Activated CD4-positive, alpha-beta T cell treated with anti-CD3 and anti-CD28 coated beads, Interleukin-10, Interleukin-2, amounts not matched to agents 100 ng/mL and 50 ng/mL, durations not matched to agents 16 hours and 8 hours (primary cell): ENCODE measurements at regions not wholly inside any gene's neighbourhood (a gene's known extent, or its start where the extent isn't known, plus 50 kb on each side); places are given as distances from the start of the nearest gene placed in this dataset.
"Not testable (repeated sequence)": the region's sequence is repeated elsewhere in the genome, so short reads cannot be mapped to it uniquely, and the experiment has no call there.

Experiments
- DNase-seq: peaks from one replicate; pipeline ENCODE4 v3.0.0-alpha.2; 2020

DNA sequence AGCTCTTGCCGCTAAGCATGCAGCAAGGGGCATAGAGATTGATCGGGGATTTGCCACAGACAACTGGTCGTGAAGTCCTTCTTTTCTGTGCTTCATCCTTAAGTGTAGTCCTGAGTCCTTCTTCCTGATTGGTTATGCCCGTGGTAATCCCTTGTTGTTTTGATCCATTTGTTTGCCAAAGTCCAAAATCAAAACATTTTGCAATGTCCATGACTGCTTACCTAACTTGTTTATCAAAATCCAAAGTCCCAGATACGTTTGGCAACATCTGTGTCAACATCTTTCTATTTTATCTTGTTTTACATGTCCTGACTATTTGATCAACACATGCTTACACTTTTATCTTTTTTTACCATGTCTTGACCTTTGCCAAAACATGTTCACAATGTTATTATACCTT is 229.0 kb upstream of the ZNF804A start:
- DNase-seq = no peak

DNA sequence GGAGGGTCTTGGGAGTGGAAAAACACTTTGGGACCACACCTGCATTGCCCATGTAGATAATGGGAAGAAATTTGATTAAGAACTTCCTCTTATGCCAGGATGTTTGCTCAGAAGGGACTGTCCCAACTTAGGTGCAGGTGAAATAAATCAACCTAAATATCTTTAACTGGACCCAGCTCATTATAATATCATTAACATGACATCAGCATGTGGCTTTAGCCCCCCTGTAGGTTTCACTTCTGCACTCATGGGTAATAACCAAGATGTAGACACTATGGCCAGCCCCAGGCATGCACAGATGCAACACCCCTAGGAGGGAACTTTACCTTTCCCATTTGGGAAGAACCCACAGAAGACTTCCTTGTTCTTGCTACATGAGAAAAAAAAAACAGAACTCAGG is 227.4 kb upstream of the ZNF804A start:
- no peak for DNase-seq

DNA sequence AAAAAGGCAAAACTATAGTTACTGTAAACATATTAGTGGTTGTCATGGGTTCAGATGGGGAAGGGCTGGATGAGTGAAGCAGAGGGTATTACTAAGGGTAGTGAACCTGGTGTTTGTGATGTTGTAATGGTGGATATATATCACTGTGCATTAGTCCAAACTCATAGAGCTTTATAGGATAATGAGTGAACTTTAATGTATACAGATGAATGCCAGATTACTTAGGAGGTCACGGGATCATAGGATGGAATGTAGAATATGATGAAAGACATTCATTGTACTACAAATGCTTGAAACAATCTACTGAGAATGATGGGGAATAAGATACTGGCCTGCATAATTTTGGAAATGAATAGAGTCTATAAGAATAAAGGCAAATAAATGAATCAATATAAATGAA is 226.7 kb upstream of the ZNF804A start:
- DNase-seq = no peak

DNA sequence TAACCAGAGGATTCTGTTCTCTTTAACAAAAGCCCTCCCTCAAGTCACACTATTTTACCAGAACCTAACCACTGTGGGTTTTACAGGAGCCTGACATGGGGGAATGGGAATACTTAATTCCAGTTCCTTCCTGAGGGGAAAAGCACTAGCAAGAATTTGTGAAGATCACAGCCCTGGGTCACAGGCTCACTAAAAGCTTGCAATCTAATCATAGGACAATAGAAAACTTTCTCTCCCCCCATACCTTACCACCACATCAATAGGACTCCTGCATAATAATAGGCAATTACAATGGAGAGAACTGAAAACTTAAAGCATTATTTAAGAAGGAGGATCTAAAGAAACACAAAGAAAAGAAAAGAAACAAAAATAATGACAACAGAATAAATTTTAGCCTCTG is 225.8 kb upstream of the ZNF804A start:
- no peak for DNase-seq

DNA sequence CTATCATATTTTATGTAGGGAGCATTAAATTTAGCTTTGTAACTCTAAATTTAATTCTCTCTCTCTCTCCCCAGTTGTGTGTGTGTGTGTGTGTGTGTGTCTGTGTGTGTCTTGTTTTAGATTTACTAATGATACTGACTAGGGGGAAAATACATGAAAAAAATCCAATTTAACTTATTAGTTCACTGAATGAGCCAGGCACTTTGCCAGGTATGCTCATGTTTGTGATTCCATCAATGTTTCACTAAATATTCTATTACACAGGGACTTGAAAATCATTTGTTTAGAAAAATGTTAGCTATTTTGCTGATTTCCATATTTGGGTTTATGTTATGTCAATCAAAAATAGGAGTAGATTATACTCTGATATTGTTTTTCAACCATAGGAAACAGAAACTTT is 203.7 kb upstream of the ZNF804A start:
- no peak for DNase-seq

DNA sequence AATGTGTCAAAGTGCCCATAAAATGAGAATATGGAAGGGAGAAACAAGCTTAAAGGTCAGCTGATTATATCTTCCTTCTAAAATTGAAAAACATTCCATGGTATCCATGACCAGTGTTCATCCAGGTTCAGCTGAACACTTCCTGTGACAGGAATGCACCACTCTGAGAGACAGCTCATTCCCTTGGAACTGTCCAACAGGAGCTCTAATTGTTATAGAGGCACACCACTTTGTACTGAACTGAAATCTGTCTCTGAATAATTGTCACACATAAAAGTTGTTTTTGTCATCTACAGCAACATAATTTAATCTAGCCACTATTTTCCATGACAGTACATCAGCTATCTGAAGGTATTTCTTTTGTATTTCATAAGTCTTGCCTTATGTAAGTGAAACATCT is 195.9 kb upstream of the ZNF804A start:
- DNase-seq = no peak

DNA sequence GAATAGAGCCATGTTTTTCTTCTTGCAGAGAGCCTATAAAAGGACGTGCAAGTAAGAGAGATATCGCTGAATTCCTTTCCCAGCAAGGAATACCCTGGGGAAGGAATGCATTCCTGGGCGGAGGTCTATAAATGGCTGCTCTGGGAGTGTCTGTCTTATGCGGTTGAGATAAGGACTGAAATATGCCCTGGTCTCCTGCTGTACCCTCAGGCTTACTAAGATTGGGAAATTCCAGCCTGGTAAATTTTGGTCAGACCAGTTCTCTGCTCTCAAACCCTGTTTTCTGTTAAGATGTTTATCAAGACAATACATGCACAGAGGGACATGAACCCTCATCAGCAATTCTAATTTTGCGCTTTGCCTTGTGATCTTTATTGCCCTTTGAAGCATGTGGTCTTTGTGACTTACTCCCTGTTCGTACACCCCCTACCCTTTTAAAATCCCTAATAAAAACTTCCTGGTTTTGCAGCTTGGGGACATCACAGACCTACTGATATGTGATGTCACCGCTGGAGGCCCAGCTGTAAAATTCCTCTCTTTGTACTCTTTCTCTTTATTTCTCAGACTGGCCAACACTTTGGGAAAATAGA is 191.2 kb upstream of the ZNF804A start:
- DNase-seq = not testable (repeated sequence)

DNA sequence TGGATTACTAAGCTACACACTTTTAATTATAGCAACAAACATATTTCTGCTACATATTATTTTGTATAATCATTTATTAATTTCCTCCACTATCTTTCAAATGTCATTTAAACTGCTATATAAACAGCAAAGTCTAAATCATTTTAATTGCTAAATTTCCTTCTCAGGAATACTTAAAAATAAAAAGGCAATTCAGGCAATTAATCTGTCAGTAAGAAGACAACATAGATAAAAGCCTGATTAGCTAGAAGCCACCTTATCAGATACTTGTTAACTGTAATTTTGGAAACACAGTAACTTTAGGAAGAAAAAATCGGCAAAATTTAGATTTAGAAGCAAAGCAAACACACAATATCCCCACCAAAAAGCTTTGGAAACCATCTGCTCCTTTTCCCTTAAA is 188.2 kb upstream of the ZNF804A start:
- no peak for DNase-seq

DNA sequence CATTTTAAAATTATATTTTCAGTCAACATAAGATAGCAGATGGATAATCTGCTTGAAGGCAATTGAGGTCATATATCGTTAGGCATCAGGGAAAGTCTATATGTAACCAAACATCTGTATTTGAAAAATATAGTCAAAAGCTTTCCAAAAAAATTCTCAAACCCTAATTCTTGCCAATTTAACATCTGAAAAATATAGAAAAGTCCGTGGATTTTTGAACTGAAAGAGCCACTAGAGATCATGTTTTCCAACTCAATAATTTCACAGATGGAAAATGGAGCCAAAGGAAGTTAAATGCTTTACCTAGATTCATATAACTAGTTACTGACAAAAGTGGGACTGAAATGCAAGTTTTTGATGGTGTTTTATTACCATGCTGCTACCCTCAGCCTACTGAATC is 185.1 kb upstream of the ZNF804A start:
- DNase-seq = no peak

DNA sequence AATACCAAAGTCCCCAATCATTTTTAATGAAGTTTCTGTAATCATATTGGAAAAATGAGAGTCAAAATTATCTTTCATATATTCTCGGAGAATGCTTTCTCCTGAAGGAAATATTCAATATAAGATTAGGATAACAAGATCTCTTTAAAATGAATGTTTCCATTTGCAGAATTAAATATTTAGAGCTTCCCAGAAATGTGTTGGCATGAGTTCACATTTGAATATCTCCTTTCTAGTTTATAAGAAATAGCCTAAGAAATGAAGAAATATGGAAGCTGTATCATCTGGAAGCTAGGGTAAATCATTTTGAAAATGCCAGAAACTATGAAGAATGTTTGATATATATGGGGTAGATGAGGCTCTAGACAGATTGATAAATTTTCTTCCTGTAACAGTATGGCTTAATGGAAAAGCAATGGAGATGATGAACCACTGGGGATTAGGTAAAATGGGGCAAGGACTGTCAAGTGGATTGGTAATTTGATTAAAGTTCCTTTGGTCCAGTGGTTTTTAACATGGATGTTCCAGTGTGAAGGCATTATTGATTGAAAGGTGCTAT is 184.6 kb upstream of the ZNF804A start:
- DNase-seq = no peak

DNA sequence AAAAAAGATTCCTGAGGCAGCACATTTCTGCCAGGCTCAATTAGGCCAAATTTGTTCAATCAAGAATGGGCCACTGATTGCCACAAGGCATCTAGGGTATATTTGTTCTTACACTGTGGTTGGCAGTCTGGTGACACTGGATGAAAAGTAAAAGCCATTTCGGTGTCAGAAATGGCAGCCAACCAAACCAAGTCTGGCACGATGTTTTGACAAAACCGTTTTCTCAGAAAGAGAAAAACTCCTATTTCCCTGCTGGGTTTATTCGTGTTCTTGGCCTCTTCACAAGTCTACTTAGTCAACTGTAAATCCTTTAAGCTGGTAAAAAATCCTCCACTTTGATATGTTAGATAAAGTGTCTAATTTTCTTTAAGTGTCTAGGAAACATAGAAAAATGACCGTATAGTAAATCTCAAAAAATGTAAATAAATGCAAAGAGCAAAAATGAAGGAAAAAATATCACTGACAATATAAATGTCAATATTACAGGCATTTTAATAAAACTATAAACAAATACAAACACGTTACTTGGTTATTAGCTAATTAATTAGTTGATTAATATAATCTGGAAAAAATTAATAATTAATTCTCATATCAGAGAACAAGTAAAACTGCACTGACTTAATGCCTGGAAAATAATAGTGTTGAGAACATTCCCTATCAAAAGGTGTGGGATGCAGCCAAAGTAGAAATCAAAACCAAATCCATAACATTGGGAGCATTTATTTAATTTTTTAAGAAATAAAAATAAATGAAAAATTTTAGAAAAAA is 182.0 kb upstream of the ZNF804A start:
- no peak for DNase-seq

DNA sequence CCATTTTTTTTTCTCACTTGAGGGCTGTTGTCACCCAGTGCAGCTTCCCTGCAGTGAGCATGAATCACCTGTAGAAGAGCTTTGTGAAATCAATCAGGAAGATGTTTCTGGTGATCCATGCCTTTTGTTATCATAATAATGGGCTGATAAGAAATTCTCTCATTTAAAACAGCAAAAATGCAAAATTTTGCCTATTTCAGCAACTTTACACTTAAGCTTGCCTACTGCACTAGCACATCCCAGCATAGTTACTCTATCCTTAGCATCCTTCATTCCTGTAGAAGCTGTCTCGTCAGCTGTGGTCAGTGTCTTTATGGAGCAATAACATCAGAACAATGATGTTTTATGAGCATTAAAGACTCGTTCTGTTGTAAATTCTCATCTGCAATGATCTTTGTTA is 178.6 kb upstream of the ZNF804A start:
- no peak for DNase-seq

DNA sequence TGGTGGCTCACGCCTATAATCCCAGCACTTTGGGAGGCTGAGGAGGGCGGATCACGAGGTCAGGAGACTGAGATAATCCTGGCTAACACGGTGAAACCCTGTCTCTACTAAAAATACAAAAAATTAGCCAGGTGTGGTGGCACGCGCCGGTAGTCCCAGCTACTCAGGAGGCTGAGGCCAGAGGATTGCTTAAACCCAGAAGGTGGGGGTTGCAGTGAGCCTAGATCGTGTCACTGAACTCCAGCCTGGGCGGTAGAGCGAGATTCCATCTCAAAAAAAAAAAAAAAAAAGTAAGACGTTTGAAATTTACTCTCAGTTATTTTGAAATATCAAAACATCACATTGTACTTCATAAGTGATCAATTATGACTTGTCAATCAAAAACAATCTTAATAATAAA is 176.9 kb upstream of the ZNF804A start:
- not testable (repeated sequence) for DNase-seq

DNA sequence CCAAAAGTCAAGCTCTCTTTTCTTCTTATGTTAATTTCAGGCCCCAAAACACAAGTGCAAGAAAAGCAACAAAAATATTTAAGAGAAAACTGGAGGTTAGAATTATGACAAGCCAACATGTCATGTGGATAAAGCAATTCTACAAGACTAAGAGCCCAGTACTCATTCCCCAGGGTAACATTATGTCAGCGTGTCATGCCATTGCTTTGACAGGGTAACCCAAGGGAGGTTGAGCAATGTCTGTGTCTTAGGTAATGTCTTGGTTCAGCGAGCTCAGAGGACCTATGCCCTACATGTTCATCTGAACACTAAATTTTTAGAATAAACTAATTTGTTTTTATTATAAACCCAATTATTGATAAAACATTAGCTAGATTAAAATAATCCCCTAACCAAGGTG is 173.2 kb upstream of the ZNF804A start:
- no peak for DNase-seq

DNA sequence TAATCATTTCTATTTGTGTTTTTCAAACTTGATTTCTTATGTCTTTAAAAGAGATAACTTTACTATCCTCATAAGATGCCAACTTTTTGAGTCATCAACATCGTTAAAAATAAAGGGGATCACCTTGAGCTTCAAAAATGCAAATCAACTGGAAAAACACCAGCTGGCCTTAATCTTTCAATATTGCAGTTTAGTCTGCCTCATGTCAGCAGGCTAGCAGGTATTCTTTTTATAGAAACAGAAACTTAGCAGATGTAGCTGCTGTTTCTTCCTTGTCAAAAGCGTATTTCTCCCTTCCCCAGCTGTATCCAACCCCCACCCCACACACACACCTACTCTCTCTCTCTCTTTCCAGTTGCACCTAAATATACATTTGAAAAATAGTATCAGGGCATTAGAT is 154.1 kb upstream of the ZNF804A start:
- no peak for DNase-seq

DNA sequence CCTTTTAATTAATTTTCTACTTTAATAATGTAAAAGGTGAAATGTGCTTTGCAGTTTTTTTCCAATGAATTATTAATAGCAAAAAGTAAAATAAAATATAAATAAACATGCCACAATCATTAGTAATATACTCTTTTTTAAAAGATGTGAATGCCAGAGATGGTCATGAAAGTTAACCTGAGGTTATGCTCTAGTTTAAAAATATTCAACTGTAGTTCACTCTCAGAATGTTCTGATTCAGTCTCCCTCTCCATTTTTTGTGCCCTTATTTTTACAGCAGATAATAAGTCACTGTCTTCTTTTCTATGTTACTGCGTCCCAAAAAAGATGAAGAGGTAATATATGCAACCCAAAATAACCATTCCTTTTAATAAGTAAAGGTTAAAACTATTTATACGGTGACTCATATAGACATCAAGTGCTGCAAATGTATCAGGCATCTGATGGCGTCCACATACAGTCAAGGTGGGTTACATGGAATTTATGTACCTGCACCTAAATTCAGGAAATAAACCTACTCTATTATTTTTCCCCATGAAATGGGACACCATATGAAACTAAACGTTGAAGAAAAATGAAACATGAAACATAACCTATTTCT is 153.6 kb upstream of the ZNF804A start:
- DNase-seq = no peak

DNA sequence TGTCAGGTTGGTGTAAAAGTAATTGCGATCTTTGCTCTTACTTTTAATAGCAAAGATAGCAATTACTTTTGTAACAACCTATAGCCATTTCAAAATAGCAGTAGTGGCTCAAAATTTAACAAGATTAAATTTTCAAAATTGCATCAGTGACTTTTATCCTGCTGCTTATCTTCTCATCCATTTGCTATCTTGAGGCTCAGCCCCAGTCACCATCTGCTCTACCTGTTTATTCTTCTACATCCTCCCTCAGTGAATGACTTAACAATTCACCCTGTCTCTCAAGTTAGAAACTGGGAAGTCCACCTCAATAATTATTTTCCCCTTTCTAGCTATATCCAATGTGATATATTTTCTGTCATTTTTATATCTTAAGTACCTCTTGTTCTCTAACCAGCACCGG is 148.6 kb upstream of the ZNF804A start:
- no peak for DNase-seq

DNA sequence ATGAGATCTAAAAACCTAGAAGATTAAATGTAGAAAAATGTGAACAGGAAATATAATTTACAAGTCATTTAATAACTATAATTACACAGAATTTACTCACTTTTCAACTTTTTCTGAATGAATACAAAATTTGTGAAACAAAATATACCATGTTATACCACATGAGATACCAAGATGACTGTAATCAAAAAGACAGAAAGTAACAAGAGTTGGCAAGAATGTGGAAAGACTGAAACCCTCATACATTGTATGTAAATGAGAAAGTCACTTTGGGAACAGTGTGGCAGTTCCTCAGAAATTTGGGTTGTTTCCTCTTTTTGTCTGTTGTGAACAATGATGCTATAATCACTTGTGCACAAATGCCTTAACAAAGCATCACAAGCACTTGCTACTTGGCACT is 145.4 kb upstream of the ZNF804A start:
- peak; percentile 0 for DNase-seq

DNA sequence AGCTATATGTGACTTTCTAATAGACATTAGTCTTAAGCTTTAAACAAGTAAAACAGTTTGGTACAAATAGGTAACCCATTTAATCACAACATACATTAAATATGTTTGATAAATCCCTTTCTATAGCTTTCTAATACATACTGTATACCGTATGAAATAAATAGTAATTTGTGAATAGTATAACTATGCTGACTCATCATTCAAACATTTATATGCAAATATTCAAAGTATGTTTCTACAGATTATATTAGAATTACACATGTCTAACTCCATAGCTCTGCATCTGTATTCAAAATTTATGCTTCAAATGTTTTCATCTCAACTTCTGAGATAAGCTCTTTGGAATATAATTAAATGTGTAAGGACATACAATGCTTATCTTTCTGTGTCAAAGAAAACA is 142.7 kb upstream of the ZNF804A start:
- DNase-seq = no peak

DNA sequence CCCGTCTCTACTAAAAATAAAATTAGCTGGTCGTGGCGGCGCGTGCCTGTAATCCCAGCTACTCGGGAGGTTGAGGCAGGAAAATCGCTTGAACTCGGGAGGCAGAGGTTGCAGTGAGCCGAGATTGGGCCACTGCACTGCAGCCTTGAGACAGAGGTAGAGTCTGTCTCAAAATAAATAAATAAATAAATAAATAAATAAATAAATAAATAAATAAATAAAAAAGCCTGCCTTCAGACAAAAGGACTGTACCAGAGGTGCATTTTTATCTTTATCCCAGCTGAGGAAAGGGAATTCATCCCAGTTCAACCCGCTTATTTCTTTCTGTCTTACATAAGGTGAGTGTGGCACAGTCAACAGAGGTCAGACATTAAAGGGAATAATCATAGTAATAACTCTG is 141.6 kb upstream of the ZNF804A start:
- not testable (repeated sequence) for DNase-seq

DNA sequence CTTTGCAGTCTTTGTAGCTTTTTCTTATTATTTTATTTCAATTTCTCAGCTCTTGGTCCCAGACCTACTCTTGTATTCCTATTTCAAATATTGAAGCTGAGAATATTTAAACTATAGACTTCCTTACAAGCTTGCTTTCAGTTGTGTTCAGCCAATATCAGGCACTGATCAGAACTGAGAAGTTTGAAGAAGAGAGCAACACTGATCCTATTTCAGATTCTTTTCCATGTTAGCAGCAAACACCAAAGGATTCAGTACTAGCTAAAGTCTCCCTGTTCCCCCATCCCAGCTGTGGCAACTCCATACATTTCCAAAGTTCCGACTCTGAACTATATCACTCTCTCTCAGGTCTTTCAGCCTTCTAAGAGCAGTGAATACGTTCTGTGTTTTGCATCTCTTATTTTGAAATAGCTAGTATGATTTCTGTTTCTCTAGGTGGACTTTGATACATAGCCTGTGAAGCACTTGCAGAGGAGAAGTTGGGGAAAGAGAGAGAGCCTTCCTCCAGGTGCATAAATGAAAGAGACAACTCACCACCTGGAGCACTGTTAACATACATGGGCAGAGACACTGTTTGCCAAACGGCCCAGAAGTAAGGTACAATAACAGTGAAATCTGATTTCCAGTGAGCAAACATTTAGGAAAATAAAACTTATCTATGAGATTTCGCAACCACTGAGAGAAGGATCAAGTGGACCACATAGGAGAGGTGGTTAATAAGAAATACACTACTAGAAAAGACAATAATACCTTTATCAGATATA is 135.0 kb upstream of the ZNF804A start:
- DNase-seq = no peak

DNA sequence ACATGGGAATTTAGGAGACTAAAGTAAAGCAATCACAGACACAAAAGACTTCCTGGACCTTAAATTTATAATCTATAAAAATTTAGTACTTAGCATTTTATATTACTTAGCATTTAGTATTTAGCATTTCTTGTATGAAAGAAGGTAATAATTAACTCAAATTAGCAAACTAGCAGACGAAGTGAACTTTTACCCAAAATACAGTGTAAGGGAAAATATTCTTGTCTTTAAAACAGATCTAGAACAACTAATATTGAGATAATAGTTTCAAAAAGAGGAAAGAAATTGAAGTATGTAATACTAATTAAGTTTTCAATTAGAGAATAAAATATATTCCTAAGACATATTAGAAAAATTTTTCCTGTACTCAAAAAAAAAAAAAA is 134.5 kb upstream of the ZNF804A start:
- no peak for DNase-seq

DNA sequence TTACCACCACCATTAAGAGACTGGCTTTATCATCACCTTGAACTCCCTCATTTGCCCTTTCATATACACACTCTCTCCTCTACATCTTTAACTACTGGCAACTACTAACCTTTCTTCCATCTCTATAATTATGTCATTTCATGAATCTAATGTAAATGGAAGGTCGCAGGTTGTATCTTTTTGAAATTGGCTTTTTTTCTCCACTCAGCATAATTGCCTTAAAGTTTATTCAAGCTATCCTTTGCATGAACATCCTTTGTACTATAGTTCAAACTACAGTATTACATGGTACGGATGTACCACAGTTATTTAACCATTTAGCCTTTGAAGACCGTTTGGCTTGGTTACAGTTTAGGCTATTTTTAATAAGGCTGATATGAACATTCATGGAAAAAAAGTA is 129.5 kb upstream of the ZNF804A start:
- no peak for DNase-seq

DNA sequence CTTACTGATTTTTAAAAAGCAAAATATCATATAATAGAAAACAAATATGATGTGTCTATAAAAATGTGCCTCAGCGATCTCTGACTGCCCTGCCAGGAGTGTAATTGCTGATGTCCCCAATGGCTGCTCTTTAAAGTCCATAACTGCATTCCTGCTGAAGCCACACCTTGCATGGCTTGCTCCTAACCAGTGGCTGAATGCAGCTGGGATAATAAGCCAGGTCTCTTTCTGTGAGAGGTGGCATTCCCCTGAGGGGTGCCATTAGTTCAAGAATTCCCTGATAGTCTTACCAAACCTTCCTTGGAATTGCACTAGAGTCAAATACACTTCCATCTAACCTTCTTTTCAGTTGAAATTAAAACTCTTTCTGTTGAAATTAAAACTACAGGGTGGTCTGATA is 125.8 kb upstream of the ZNF804A start:
- no peak for DNase-seq
